Sigmoid colon (tissue), 4 donors: ENCODE measurements at regions not wholly inside any gene's neighbourhood (a gene's known extent, or its start where the extent isn't known, plus 50 kb on each side); places are given as distances from the start of the nearest gene placed in this dataset.

ENCODE experiments used
- CTCF ChIP-seq, 4 experiments: fragments of 450-650 bp in 3 of 4; fragments of 200-600 bp in 1 of 4; IDR thresholded peaks; one replicate each; pipeline ENCODE4 v1.5.1; 2016 to 2019; ENCODE audit warnings: antibody characterized with exemption in 4 of 4, mild to moderate bottlenecking in 3 of 4, moderate library complexity in 2 of 4
- EP300 ChIP-seq, 4 donors: sonication (generic); formaldehyde crosslinking; IDR thresholded peaks; one replicate each; pipeline ENCODE4 v1.6.1; 2017; ENCODE audit warnings: antibody characterized with exemption in 4 of 4

DNA sequence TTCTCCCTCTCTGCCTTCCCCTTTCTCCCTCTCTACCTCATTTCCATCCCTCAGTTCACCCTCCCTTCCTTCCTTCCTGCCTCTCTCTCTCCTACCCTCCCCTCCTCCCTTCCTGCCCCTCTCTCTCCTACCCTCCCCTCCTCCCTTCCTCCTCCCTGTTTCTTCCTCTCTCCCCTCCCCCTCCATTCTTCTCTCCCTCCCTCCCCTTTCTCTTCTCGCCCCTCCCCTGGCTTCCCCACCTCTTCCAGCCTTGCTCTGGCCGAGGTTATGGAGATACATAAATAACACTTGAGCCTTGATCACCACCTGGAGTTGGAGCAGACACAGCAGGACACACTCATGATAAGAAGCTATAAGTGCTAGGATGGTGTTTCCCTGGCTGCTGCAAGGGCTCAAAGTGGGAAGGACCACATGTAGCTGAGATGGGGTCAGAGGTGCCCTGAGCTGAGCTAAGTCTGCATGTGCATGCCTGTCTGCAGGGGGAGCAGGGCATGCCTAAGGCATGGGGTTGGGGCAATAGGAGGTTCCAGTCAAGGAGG lies 326.1 kb upstream of the HS6ST1 start:
- TF ChIP-seq CTCF (IDR thresholded peaks at IDR 0.05) (no peak), EP300 (IDR thresholded peaks at IDR 0.05) (no peak)
